ENCODE measurements at regions not wholly inside any gene's neighbourhood (a gene's known extent, or its start where the extent isn't known, plus 50 kb on each side); places are given as distances from the start of the nearest gene placed in this dataset.

- H3K4me2 ChIP-seq (ENCODE audit: insufficient read depth in 1 of 2, low read depth in 2 of 2, low read length in 2 of 2), result peak overlapping the region; percentile 34 to 45
- H3K9ac ChIP-seq (replicated peaks in 1 of 4; ENCODE audit: extremely low read depth in 1 of 4, low read depth in 3 of 4, low read length in 3 of 4), result no peak overlapping the region
- H2AFZ ChIP-seq (ENCODE audit: low read length), result peak overlapping the region; percentile 19; the same call in 1 of the 2 replicates
- TF ChIP-seq SP4 (IDR thresholded peaks at IDR 0.05; ENCODE audit: low read length) (no peak), EP300 (IDR thresholded peaks at IDR 0.05; ENCODE audit: borderline replicate concordance in 1 of 2, low read depth in 2 of 2, low read length in 2 of 2) (no peak), TBP (IDR thresholded peaks at IDR 0.05; ENCODE audit: low read depth, low read length) (no peak), NANOG (IDR thresholded peaks at IDR 0.05; ENCODE audit: insufficient read depth, low read depth, low read length, poor library complexity, severe bottlenecking) (no peak), USF2 (IDR thresholded peaks at IDR 0.05; ENCODE audit: low read length) (no peak), CREB1 (IDR thresholded peaks at IDR 0.05) (no peak), SP1 (IDR thresholded peaks at IDR 0.05; ENCODE audit: low read depth, low read length) (no peak), SIRT6 (IDR thresholded peaks at IDR 0.05; ENCODE audit: low read length) (no peak), PHF8 (conservative IDR thresholded peaks at IDR 0.05; ENCODE audit: low read depth, low read length) (no peak), SUZ12 (IDR thresholded peaks at IDR 0.05; ENCODE audit: low read length) (no peak), ZNF274 (IDR thresholded peaks at IDR 0.05; ENCODE audit: borderline replicate concordance, extremely low read depth, low read length) (no peak)
These were observed 91.1 kb upstream of the LRRN1 start for GRCh38 chr3:3707858-3708768.

More at GRCh38 chr3:3707858-3708768, 91.1 kb upstream of the LRRN1 start:
- Histone ChIP-seq H3K4ac (replicated peaks; ENCODE audit: insufficient read length, low read depth, low read length) (no peak overlapping the region), H2BK15ac (ENCODE audit: low read length) (no peak overlapping the region), H3K23me2 (ENCODE audit: low read depth, low read length) (no peaks in the 10 kb centered on the region), H3K27me3 (replicated peaks in 1 of 4; ENCODE audit: control insufficient read depth in 3 of 4, extremely low read depth in 1 of 4, insufficient read depth in 3 of 4, low read length in 3 of 4) (no peaks in the 10 kb centered on the region), H4K20me1 (replicated peaks in 1 of 2; ENCODE audit: control insufficient read depth in 1 of 2, insufficient read depth in 2 of 2, low read length in 2 of 2) (no peaks in the 10 kb centered on the region), H3K79me1 (ENCODE audit: low read depth, low read length) (no peaks in the 10 kb centered on the region), H4K8ac (ENCODE audit: extremely low read depth, insufficient read depth, low read length) (no peak overlapping the region), H3K4me1 (replicated peaks in 1 of 4; ENCODE audit: control insufficient read depth in 3 of 4, insufficient read depth in 4 of 4, low read length in 3 of 4) (peaks cover 4 to 19% (median 8%) of the 10 kb centered on the region in 4 experiments; a peak in 4 of 7 replicates), H3K23ac (ENCODE audit: insufficient read length) (no peak overlapping the region), H4K91ac (replicated peaks; ENCODE audit: insufficient read length, low read length) (no peak overlapping the region), H4K5ac (ENCODE audit: insufficient read length, low read depth, low read length) (no peak overlapping the region), H2BK5ac (ENCODE audit: low read depth, low read length) (no peak overlapping the region), H3K79me2 (ENCODE audit: control insufficient read depth in 1 of 2, insufficient read depth in 2 of 2, low read length in 2 of 2) (no peaks in the 10 kb centered on the region), H2BK12ac (ENCODE audit: low read depth, low read length) (peak overlapping the region; percentile 81), H2AK5ac (ENCODE audit: low read depth, low read length) (no peak overlapping the region), H3K27ac (ENCODE audit: low read depth, low read length) (peak overlapping the region; percentile 11; the same call in 1 of the 2 replicates), H3K56ac (replicated peaks; ENCODE audit: insufficient read length, low read depth, low read length) (no peak overlapping the region), H2BK20ac (ENCODE audit: low read length) (peak overlapping the region; percentile 87; the same call in 1 of the 2 replicates), H3K18ac (ENCODE audit: extremely low read depth, low read length) (peak overlapping the region; percentile 7; the same call in 1 of the 2 replicates), H3K9me3 (ENCODE audit: insufficient read depth in 2 of 2, low read depth in 1 of 2, low read length in 1 of 2) (no peaks in the 10 kb centered on the region), H3K14ac (ENCODE audit: insufficient read length) (no peak overlapping the region), H3K4me3 (ENCODE audit: extremely low read depth in 1 of 4, insufficient read depth in 2 of 4, low read depth in 3 of 4, low read length in 4 of 4) (peak overlapping the region in 1 of 4 experiments; percentile 23; a peak in 2 of 8 replicates), H2BK120ac (replicated peaks; ENCODE audit: low read depth, low read length) (peak overlapping the region; percentile 57), H3K36me3 (ENCODE audit: control insufficient read depth in 2 of 4, insufficient read depth in 4 of 4, low read length in 3 of 4) (no peaks in the 10 kb centered on the region)
- 65% methylated on average over 6 of the region's 6 CpGs; no CpG with 5 or more reads in 1 of the 2 experiments for WGBS, 2 experiments (ENCODE audit: extremely low coverage in 1 of 2, insufficient coverage in 1 of 2, insufficient read length in 1 of 2, insufficient replicate concordance in 2 of 2, low coverage in 1 of 2, low lambda C conversion rate in 2 of 2, missing lambda C conversion rate in 1 of 2)
- DNase-seq (ENCODE audit: low read depth in 1 of 2, low spot score in 2 of 2), result no peak
- FAIRE-seq, result peak; percentile 57
- ChIA-PET CTCF (ENCODE audit: partially characterized antibody) (interaction anchor here (0.7 to 0.8 kb wide), 2 partner anchors 39 to 562 kb away, joined by 3 read pairs; no protein-coding TSS in a partner anchor), POLR2A (ENCODE audit: partially characterized antibody) (interaction anchor here (1.3 to 5.7 kb wide), 3 partner anchors 11 to 100 kb away, joined by 3 to 49 read pairs (median 12); partner anchors contain the start of gene LRRN1)

Measured in H1 (cell line).